HL-60 (cell line): ENCODE measurements at regions not wholly inside any gene's neighbourhood (a gene's known extent, or its start where the extent isn't known, plus 50 kb on each side); places are given as distances from the start of the nearest gene placed in this dataset.
"Not testable (repeated sequence)": the region's sequence is repeated elsewhere in the genome, so short reads cannot be mapped to it uniquely, and the experiment has no call there.

Source experiments
- GABPA ChIP-seq: IDR thresholded peaks from 2 replicates; pipeline ENCODE4 v1.6.1; 2012; ENCODE audit warnings: low read depth
- POLR2AphosphoS5 ChIP-seq: IDR thresholded peaks from 2 replicates; pipeline ENCODE4 v1.6.1; 2012; ENCODE audit warnings: low read depth
- REST ChIP-seq: IDR thresholded peaks from 2 replicates; pipeline ENCODE4 v1.6.1; 2012; ENCODE audit warnings: low read depth; ENCODE audit not compliant: insufficient replicate concordance
- TF ChIP-seq, protein P1 (sequence below): IDR thresholded peaks from one replicate; pipeline ENCODE4 v1.5.1; 2011; ENCODE audit warnings: low read length, control low read depth, inconsistent platforms; ENCODE audit not compliant: insufficient read depth

- TF ChIP-seq, protein P1, sequence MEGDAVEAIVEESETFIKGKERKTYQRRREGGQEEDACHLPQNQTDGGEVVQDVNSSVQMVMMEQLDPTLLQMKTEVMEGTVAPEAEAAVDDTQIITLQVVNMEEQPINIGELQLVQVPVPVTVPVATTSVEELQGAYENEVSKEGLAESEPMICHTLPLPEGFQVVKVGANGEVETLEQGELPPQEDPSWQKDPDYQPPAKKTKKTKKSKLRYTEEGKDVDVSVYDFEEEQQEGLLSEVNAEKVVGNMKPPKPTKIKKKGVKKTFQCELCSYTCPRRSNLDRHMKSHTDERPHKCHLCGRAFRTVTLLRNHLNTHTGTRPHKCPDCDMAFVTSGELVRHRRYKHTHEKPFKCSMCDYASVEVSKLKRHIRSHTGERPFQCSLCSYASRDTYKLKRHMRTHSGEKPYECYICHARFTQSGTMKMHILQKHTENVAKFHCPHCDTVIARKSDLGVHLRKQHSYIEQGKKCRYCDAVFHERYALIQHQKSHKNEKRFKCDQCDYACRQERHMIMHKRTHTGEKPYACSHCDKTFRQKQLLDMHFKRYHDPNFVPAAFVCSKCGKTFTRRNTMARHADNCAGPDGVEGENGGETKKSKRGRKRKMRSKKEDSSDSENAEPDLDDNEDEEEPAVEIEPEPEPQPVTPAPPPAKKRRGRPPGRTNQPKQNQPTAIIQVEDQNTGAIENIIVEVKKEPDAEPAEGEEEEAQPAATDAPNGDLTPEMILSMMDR, result not testable (repeated sequence)
- not testable (repeated sequence) for TF ChIP-seq POLR2AphosphoS5, GABPA, REST
Measured at GRCh38 chr6:74438395-74438794, 742.4 kb downstream of the CD109 start.
